Activated naive CD8-positive, alpha-beta T cell treated with anti-CD3 and anti-CD28 coated beads, Interleukin-2, amount 10 ng/mL, durations not matched to agents 7 days and 5 days (primary cell): ENCODE measurements at regions not wholly inside any gene's neighbourhood (a gene's known extent, or its start where the extent isn't known, plus 50 kb on each side); places are given as distances from the start of the nearest gene placed in this dataset.

Source experiments
- ATAC-seq: fragments of 150-1000 bp; cut with Tn5 transposase; one replicate; pipeline ENCODE4 v1.10.0; 2021; ENCODE audit warnings: low read depth, moderate library complexity
- POLR2A ChIA-PET: fragments of 350-600 bp; sonication (Branson Sonifier 250); formaldehyde crosslinking; loops from one replicate; lab custom pipeline; 2021; ENCODE audit warnings: antibody characterized with exemption; lab: Charles Lee
- DNase-seq: peaks from one replicate; pipeline ENCODE4 v3.0.0; 2021
- H3K27ac Mint-ChIP-seq: one replicate; pipeline ENCODE4 v1.8.0; 2022; ENCODE audit warnings: mild to moderate bottlenecking, mixed read lengths
- H3K27me3 Mint-ChIP-seq: one replicate; pipeline ENCODE4 v1.8.0; 2022; ENCODE audit warnings: mild to moderate bottlenecking, moderate library complexity, mixed read lengths
- H3K36me3 Mint-ChIP-seq: one replicate; pipeline ENCODE4 v1.8.0; 2021; ENCODE audit warnings: mild to moderate bottlenecking, mixed read lengths
- H3K4me1 Mint-ChIP-seq: one replicate; pipeline ENCODE4 v1.8.0; 2021; ENCODE audit warnings: mixed read lengths
- H3K4me3 Mint-ChIP-seq: one replicate; pipeline ENCODE4 v1.8.0; 2022; ENCODE audit warnings: mild to moderate bottlenecking, moderate library complexity, mixed read lengths
- H3K9me3 Mint-ChIP-seq: one replicate; pipeline ENCODE4 v1.8.0; 2021; ENCODE audit warnings: mixed read lengths

DNA sequence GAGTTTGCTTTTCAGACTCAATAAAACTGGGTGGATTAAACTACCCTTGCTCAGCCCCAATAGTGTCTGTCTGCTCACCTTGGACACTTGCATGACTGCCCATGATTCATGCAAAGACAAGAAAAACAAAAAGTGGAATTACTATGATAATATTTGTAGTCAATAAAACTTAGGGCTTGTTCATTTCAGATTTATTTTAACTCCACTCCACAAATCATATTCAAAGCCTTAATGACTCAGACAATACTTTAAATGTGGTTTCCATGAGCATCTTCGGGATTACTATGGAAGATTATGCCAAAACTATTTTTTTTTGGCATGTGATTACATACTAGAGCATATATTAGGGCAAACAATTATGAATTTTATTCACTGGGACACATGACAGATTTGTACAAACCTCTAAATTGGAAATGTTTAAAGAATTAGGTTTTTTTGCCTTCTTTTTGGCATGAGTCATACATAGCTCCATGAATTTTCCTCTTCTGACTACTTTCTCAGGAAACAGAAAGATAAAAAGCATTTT is 468.9 kb downstream of the ACTL7B start:
- DNase-seq (no peak), ATAC-seq (no peak)
- H3K4me3 Mint-ChIP-seq: no peak overlapping the region
- no peaks in the 10 kb centered on the region for H3K36me3 Mint-ChIP-seq
- no peak overlapping the region for H3K27ac Mint-ChIP-seq
- no peaks in the 10 kb centered on the region for H3K27me3 Mint-ChIP-seq
- peaks cover 4% of the 10 kb centered on the region for H3K4me1 Mint-ChIP-seq
- H3K9me3 Mint-ChIP-seq: peaks cover 3% of the 10 kb centered on the region
- POLR2A ChIA-PET: no interaction called here

DNA sequence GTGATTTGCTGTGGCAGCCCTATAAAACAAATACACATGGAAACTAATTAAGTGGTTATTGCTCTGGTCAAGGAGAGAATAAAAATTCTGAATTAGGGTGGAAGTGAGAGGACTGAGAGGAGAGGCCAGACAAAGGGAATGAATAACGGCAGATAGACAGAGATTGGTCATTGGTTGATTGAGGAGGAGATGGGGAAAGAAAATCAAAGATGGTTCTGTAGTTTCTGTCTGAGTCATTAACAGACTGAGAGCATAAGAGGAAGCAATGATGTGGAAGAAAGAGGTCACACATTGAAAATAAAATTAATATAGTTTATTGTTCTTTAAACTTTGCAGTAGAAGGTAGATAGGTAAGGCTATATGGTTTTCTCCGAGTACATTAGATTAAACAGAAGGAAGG is 469.8 kb downstream of the ACTL7B start:
- POLR2A ChIA-PET: no interaction called here
- ATAC-seq (no peak), DNase-seq (no peak)
- Mint-ChIP-seq H3K27me3 (no peaks in the 10 kb centered on the region), H3K4me1 (peaks cover 4% of the 10 kb centered on the region), H3K27ac (no peak overlapping the region), H3K4me3 (no peak overlapping the region), H3K36me3 (no peaks in the 10 kb centered on the region), H3K9me3 (peaks cover 3% of the 10 kb centered on the region)

DNA sequence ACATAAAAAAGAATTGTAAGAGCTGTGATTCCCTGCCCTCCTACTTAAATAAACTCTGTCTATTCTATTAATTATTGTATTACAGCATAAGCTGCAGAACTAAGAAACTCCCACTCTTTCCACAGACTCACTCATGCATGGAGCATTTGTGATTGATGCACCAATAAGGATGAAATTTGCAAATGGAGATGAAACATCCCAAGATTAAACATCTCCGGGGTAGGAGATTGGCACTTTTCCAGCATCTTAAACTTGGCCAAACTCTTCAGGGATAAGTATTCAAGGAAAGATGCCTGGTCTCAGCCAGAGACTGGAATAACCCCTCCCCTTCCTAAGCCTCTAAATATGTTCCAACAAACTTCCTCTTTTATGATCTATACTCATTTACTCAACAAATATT is 472.0 kb downstream of the ACTL7B start:
- Mint-ChIP-seq H3K36me3 (no peaks in the 10 kb centered on the region), H3K9me3 (peaks cover 3% of the 10 kb centered on the region), H3K4me3 (no peak overlapping the region), H3K27ac (no peak overlapping the region), H3K27me3 (no peaks in the 10 kb centered on the region), H3K4me1 (no peaks in the 10 kb centered on the region)
- ATAC-seq (no peak), DNase-seq (no peak)
- POLR2A ChIA-PET: no interaction called here

DNA sequence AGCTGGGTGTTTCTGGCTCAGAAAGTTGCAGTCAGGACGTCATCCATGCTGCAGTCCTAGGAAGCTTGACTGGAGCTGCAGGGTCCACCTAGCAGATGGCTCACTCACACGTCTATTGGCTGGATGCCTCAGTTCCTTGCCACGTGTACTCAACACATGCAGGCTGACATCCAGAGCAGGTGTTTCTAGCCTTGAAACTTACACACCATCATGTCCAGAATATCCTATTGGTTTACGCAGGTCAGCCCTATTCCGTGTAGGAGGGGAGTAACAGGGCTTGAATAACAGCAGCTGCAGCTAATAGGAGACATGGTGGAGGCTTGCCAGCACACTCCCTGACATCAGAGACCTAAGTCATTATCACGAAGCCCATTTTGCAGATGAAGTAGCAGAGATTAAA is 473.5 kb downstream of the ACTL7B start:
- Mint-ChIP-seq H3K36me3 (no peaks in the 10 kb centered on the region), H3K9me3 (peaks cover 3% of the 10 kb centered on the region), H3K27me3 (no peaks in the 10 kb centered on the region), H3K4me1 (no peaks in the 10 kb centered on the region), H3K27ac (no peak overlapping the region), H3K4me3 (no peak overlapping the region)
- no peak for DNase-seq
- ATAC-seq: no peak
- POLR2A ChIA-PET: no interaction called here

DNA sequence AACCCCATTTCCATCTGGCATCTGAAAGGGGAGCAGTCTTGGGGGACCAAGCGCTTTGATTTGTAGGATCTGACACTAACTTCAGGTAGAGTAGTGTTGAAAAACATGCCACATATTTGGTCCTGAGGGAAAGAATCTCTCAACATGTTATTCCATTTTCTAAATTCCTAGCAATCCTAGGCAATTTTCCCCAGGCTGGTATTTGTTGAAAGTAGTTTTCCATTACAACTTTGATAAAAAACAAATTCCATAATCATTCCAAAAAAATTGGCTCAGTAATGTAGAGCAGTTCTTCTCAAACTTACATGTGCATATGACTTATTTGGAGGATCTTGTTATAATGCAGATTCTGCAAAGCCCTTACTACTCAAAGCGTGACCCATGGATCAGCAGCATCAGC is 477.9 kb downstream of the ACTL7B start:
- H3K9me3 Mint-ChIP-seq: peaks cover 8% of the 10 kb centered on the region
- no peaks in the 10 kb centered on the region for H3K4me1 Mint-ChIP-seq
- DNase-seq (no peak), ATAC-seq (no peak)
- POLR2A ChIA-PET: no interaction called here
- no peak overlapping the region for H3K4me3 Mint-ChIP-seq
- H3K27me3 Mint-ChIP-seq: no peaks in the 10 kb centered on the region
- no peaks in the 10 kb centered on the region for H3K36me3 Mint-ChIP-seq
- no peak overlapping the region for H3K27ac Mint-ChIP-seq

GRCh38 chr9:108377382-108377781 is 478.4 kb downstream of the ACTL7B start:
- H3K27ac Mint-ChIP-seq: no peak overlapping the region
- H3K4me1 Mint-ChIP-seq: no peaks in the 10 kb centered on the region
- H3K4me3 Mint-ChIP-seq: no peak overlapping the region
- peaks cover 8% of the 10 kb centered on the region for H3K9me3 Mint-ChIP-seq
- H3K27me3 Mint-ChIP-seq: no peaks in the 10 kb centered on the region
- no peaks in the 10 kb centered on the region for H3K36me3 Mint-ChIP-seq
- ATAC-seq (no peak), DNase-seq (no peak)
- POLR2A ChIA-PET: no interaction called here

- Mint-ChIP-seq H3K4me1 (no peaks in the 10 kb centered on the region), H3K27me3 (no peaks in the 10 kb centered on the region), H3K4me3 (no peak overlapping the region)
Measured at GRCh38 chr9:108376140-108376539, 479.6 kb downstream of the ACTL7B start.

DNA sequence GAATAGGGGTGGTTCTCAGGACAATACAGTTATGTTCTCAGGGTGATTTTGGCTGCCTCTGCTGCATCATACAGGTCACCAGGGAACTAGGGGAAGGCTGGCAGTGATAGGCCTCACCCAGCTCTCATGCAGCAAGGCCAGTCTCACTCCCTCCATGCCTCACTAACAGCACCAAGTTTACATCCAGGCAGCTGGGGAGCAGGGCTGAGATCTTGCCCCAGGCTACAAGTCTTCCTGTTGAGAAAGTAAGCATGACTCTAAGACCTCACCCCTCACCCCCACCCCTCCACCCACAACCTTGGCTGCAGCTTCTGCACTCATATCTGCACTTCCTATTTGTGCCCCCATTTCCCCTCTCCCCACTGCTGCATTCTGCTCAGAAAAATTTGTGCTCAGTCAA is 481.2 kb downstream of the ACTL7B start:
- ATAC-seq (no peak), DNase-seq (no peak)
- no peaks in the 10 kb centered on the region for H3K27me3 Mint-ChIP-seq
- H3K36me3 Mint-ChIP-seq: no peaks in the 10 kb centered on the region
- POLR2A ChIA-PET: no interaction called here
- H3K27ac Mint-ChIP-seq: no peak overlapping the region
- no peaks in the 10 kb centered on the region for H3K4me1 Mint-ChIP-seq
- H3K9me3 Mint-ChIP-seq: peaks cover 8% of the 10 kb centered on the region
- H3K4me3 Mint-ChIP-seq: no peak overlapping the region

More at GRCh38 chr9:108376140-108376539, 479.6 kb downstream of the ACTL7B start:
- no peaks in the 10 kb centered on the region for H3K36me3 Mint-ChIP-seq
- peaks cover 8% of the 10 kb centered on the region for H3K9me3 Mint-ChIP-seq
- POLR2A ChIA-PET: no interaction called here
- ATAC-seq: no peak
- DNase-seq: no peak
- no peak overlapping the region for H3K27ac Mint-ChIP-seq

- peaks cover 6% of the 10 kb centered on the region for H3K9me3 Mint-ChIP-seq
- ATAC-seq: no peak
- no peak overlapping the region for H3K27ac Mint-ChIP-seq
- POLR2A ChIA-PET: no interaction called here
- H3K4me3 Mint-ChIP-seq: no peak overlapping the region
- H3K4me1 Mint-ChIP-seq: no peaks in the 10 kb centered on the region
- H3K36me3 Mint-ChIP-seq: no peaks in the 10 kb centered on the region
- no peaks in the 10 kb centered on the region for H3K27me3 Mint-ChIP-seq
- no peak for DNase-seq
Measured at GRCh38 chr9:108367188-108367587, 488.6 kb downstream of the ACTL7B start.

GRCh38 chr9:108363311-108363710 is 492.5 kb downstream of the ACTL7B start:
- H3K27me3 Mint-ChIP-seq: no peaks in the 10 kb centered on the region
- no peak for ATAC-seq
- no peak overlapping the region for H3K4me3 Mint-ChIP-seq
- H3K36me3 Mint-ChIP-seq: no peaks in the 10 kb centered on the region
- no peak for DNase-seq
- H3K27ac Mint-ChIP-seq: no peak overlapping the region
- POLR2A ChIA-PET: no interaction called here
- peaks cover 8% of the 10 kb centered on the region for H3K9me3 Mint-ChIP-seq
- no peaks in the 10 kb centered on the region for H3K4me1 Mint-ChIP-seq

GRCh38 chr9:108360304-108360703 is 495.5 kb downstream of the ACTL7B start:
- Mint-ChIP-seq H3K27me3 (no peaks in the 10 kb centered on the region), H3K9me3 (peaks cover 5% of the 10 kb centered on the region), H3K4me3 (no peak overlapping the region), H3K4me1 (no peaks in the 10 kb centered on the region), H3K36me3 (no peaks in the 10 kb centered on the region), H3K27ac (no peak overlapping the region)
- no peak for ATAC-seq
- POLR2A ChIA-PET: no interaction called here
- DNase-seq: no peak

DNA sequence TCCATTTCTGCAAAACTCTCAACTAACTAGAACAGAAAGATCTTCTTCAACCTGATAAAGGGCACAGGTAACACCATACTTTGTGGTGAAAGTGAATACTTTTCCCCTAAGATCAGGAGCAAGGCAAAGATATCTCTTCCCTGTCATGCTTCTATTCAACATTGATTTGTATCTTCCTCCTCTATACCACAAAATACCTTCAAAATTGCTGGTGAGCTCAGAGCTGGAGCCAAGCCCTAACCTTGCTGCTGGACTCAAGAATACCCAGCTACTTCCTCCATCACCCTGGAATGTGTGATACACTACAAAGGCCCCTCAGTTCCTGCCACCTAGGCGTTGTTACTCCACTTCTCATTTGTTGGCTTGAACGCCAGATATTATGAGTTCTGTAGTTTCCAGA is 499.0 kb downstream of the ACTL7B start:
- H3K27me3 Mint-ChIP-seq: no peaks in the 10 kb centered on the region
- POLR2A ChIA-PET: no interaction called here
- H3K36me3 Mint-ChIP-seq: no peaks in the 10 kb centered on the region
- ATAC-seq (no peak), DNase-seq (no peak)
- H3K27ac Mint-ChIP-seq: no peak overlapping the region
- peaks cover 6% of the 10 kb centered on the region for H3K9me3 Mint-ChIP-seq
- no peak overlapping the region for H3K4me3 Mint-ChIP-seq
- no peaks in the 10 kb centered on the region for H3K4me1 Mint-ChIP-seq

DNA sequence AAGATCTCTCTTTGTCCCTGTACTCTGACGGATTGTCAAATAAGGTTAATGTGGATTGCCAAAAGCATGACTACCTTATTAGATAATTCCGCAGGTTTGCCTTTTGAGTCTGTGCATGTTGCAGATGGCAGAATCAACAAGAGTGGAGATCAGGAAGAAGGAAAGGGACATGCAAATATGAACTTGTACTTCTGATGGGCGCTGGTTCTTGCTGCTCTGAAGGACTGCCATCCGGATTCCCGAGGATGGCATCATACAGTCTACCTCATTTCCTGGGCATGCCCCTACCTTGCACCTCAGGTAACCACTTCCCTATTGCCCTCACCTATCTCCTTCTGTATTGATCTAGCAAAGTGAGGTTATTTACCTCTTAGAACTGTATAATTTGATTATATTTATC is 504.2 kb downstream of the ACTL7B start:
- POLR2A ChIA-PET: no interaction called here
- H3K27me3 Mint-ChIP-seq: no peaks in the 10 kb centered on the region

DNA sequence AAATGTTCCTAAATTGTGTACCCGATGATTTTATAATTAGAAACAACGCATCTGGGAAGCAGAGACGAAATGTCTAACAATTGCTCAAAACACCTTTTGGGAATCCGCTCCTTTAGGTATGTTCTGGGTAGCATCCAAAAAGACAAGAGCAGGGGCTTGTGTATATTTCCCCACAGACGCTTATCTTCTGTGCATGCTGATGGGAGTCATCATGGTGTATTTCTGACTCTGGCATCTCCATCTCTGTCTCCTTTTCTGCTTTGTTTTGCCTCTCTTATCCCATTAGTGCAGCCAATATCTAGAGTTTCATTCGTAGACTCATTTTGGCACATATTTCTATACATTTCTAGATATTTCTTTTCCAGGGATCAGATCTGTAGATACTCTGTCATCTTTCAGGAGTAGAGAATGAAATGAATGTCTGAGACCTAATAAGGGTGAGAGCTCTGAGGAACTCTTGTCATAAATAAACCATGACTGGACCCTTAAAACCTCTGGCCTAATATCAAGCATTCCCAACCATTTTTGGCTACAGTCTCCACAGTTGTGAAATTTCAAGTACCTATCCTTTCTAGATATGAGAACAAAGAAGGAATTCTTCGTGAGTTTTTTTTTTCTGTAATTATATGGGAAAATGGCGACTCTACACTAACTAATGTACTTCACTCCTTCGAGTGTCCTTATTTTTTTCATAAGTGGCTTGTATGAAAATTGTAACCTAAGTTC is 508.2 kb downstream of the ACTL7B start:
- H3K4me3 Mint-ChIP-seq: no peak overlapping the region
- H3K36me3 Mint-ChIP-seq: no peaks in the 10 kb centered on the region
- no peak overlapping the region for H3K27ac Mint-ChIP-seq
- DNase-seq (no peak), ATAC-seq (no peak)
- no peaks in the 10 kb centered on the region for H3K4me1 Mint-ChIP-seq
- H3K9me3 Mint-ChIP-seq: peaks cover 3% of the 10 kb centered on the region
- POLR2A ChIA-PET: no interaction called here
- no peaks in the 10 kb centered on the region for H3K27me3 Mint-ChIP-seq

More for the DNA sequence above, 504.2 kb downstream of the ACTL7B start:
- Mint-ChIP-seq H3K4me1 (no peaks in the 10 kb centered on the region), H3K9me3 (peaks cover 3% of the 10 kb centered on the region), H3K36me3 (no peaks in the 10 kb centered on the region), H3K27ac (no peak overlapping the region), H3K4me3 (no peak overlapping the region)
- DNase-seq (no peak), ATAC-seq (no peak)
